Liver (tissue), 8 donors: ENCODE measurements at regions not wholly inside any gene's neighbourhood (a gene's known extent, or its start where the extent isn't known, plus 50 kb on each side); places are given as distances from the start of the nearest gene placed in this dataset.

Experiments
- DNase-seq: peaks from one replicate; pipeline ENCODE4 v3.0.0-alpha.2; 2017; ENCODE audit warnings: low spot score
- H3K27ac ChIP-seq, 2 donors: one replicate each; pipeline ENCODE4 v1.7.0; 2013; ENCODE audit warnings: inconsistent platforms in 2 of 2, low read length in 2 of 2, control low read depth in 1 of 2, low read depth in 1 of 2, mild to moderate bottlenecking in 1 of 2
- H3K27me3 ChIP-seq, 4 donors: one replicate each; pipeline versions ENCODE4 v1.6.1 to v1.7.0; 2013; ENCODE audit warnings: low read length in 3 of 4, inconsistent platforms in 1 of 4, mild to moderate bottlenecking in 1 of 4, moderate library complexity in 1 of 4; ENCODE audit not compliant: control insufficient read depth in 4 of 4, insufficient read depth in 4 of 4
- H3K36me3 ChIP-seq, 4 donors: one replicate each; pipeline versions ENCODE4 v1.6.1 to v1.7.0; 2013; ENCODE audit warnings: low read length in 3 of 4, mild to moderate bottlenecking in 3 of 4, low read depth in 1 of 4, moderate library complexity in 1 of 4; ENCODE audit not compliant: control insufficient read depth in 4 of 4, insufficient read depth in 3 of 4
- H3K4me1 ChIP-seq, 4 donors: one replicate each; pipeline versions ENCODE4 v1.6.1 to v1.7.0; 2013; ENCODE audit warnings: low read length in 3 of 4, mild to moderate bottlenecking in 3 of 4, moderate library complexity in 1 of 4; ENCODE audit not compliant: control insufficient read depth in 4 of 4, insufficient read depth in 4 of 4
- H3K4me3 ChIP-seq, 3 donors: one replicate each; pipeline versions ENCODE4 v1.6.1 to v1.7.0; 2013; ENCODE audit warnings: low read length in 3 of 3, control low read depth in 1 of 3, low read depth in 1 of 3, mild to moderate bottlenecking in 1 of 3
- H3K9ac ChIP-seq, 2 donors: one replicate each; pipeline ENCODE4 v1.7.0; 2013; ENCODE audit warnings: low read length in 2 of 2, mild to moderate bottlenecking in 2 of 2, moderate library complexity in 2 of 2, control low read depth in 1 of 2, low read depth in 1 of 2
- H3K9me3 ChIP-seq, 4 donors: one replicate each; pipeline versions ENCODE4 v1.6.1 to v1.7.0; 2013; ENCODE audit warnings: low read length in 3 of 4; ENCODE audit not compliant: control insufficient read depth in 4 of 4
- EGR1 ChIP-seq, 2 donors: IDR thresholded peaks; 2 replicates each; pipeline ENCODE4 v1.6.1; 2016 to 2018; ENCODE audit warnings: antibody characterized with exemption in 2 of 2, low read depth in 2 of 2
- FOXA2 ChIP-seq: IDR thresholded peaks from 2 replicates; pipeline ENCODE4 v1.6.1; 2016; ENCODE audit warnings: antibody characterized with exemption
- GABPA ChIP-seq, 2 donors: IDR thresholded peaks in 1 of 2; conservative IDR thresholded peaks in 1 of 2; 2 replicates each; pipeline ENCODE4 v1.6.1; 2016; ENCODE audit warnings: antibody characterized with exemption in 2 of 2, mild to moderate bottlenecking in 1 of 2, moderate library complexity in 1 of 2
- HNF4A ChIP-seq, 2 donors: conservative IDR thresholded peaks; 2 replicates each; pipeline ENCODE4 v1.6.1; 2016; ENCODE audit warnings: antibody characterized with exemption in 2 of 2, mild to moderate bottlenecking in 2 of 2
- HNF4G ChIP-seq: IDR thresholded peaks from 2 replicates; pipeline ENCODE4 v1.6.1; 2016; ENCODE audit warnings: antibody characterized with exemption
- JUND ChIP-seq, 2 donors: IDR thresholded peaks; 2 replicates each; pipeline ENCODE4 v1.6.1; 2016; ENCODE audit warnings: antibody characterized with exemption in 2 of 2
- MAX ChIP-seq: IDR thresholded peaks from 2 replicates; pipeline ENCODE4 v1.6.1; 2016; ENCODE audit warnings: antibody characterized with exemption
- NR2F2 ChIP-seq: IDR thresholded peaks from 2 replicates; pipeline ENCODE4 v1.6.1; 2016; ENCODE audit warnings: antibody characterized with exemption
- RAD21 ChIP-seq, 2 donors: IDR thresholded peaks; 2 replicates each; pipeline ENCODE4 v1.6.1; 2016; ENCODE audit warnings: antibody characterized with exemption in 2 of 2, mild to moderate bottlenecking in 2 of 2
- RXRA ChIP-seq, 2 donors: IDR thresholded peaks; 2 replicates each; pipeline ENCODE4 v1.6.1; 2017 to 2018; ENCODE audit warnings: antibody characterized with exemption in 2 of 2, mild to moderate bottlenecking in 1 of 2
- SP1 ChIP-seq: IDR thresholded peaks from 2 replicates; pipeline ENCODE4 v1.6.1; 2018; ENCODE audit warnings: antibody characterized with exemption, mild to moderate bottlenecking
- TAF1 ChIP-seq: conservative IDR thresholded peaks from 2 replicates; pipeline ENCODE4 v1.6.1; 2016; ENCODE audit warnings: antibody characterized with exemption, mild to moderate bottlenecking
- WGBS: extraction: QIAGEN DNeasy Blood & Tissue Kit; methylation state at CpG from one replicate; pipeline ENCODE4 v1.1.7; 2013; 5-methylcytosine and 5-hydroxymethylcytosine counted together
- TF ChIP-seq, protein P1 (sequence below): IDR thresholded peaks from 2 replicates; pipeline ENCODE4 v1.6.1; 2016; ENCODE audit warnings: antibody characterized with exemption, mild to moderate bottlenecking
- TF ChIP-seq, protein P2 (sequence below): IDR thresholded peaks from 2 replicates; pipeline ENCODE4 v1.6.1; 2016; ENCODE audit warnings: antibody characterized with exemption
- TF ChIP-seq, protein P3 (sequence below): fragments of 150-350 bp; IDR thresholded peaks from 2 replicates; pipeline ENCODE4 v1.5.1; 2017; ENCODE audit warnings: improper control_type of control experiment, low read depth, low read length; ENCODE audit not compliant: missing input control
- TF ChIP-seq, protein P4 (sequence below): IDR thresholded peaks from 2 replicates; pipeline ENCODE4 v1.6.1; 2016; ENCODE audit warnings: antibody characterized with exemption
- donor health status: healthy.
- donor health status: healthy.
- donor health status: healthy.
- donor health status: healthy.
- donor health status: healthy.

DNA sequence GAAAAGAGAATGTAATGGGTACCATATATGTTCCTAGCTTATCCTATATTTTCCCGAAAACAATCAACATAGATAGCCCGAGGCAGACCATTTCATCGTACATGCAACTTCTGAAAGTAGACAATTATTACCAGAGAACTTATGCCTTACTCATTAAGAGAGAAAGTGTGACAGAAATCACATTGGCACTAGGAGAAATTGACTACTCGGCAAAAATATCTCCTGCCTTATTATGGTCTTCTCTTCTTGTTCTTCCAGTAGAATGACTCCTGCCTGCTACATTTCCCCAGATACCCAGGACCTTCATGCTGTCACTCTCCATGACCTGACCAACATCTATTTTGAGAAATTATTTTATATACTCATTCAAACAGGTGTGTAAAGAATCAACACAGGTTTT is 1015.7 kb downstream of the TUSC7 start:
- Histone ChIP-seq H3K4me3 (no peak overlapping the region), H3K27me3 (peaks cover 0 to 2% (median 0%) of the 10 kb centered on the region in 4 donors), H3K27ac (no peak overlapping the region), H3K9ac (no peak overlapping the region), H3K9me3 (no peaks in the 10 kb centered on the region), H3K36me3 (no peaks in the 10 kb centered on the region), H3K4me1 (no peaks in the 10 kb centered on the region)
- DNase-seq = no peak
- 80% methylated on average over 4 of the region's 4 CpGs for WGBS
- TF ChIP-seq, protein P1, sequence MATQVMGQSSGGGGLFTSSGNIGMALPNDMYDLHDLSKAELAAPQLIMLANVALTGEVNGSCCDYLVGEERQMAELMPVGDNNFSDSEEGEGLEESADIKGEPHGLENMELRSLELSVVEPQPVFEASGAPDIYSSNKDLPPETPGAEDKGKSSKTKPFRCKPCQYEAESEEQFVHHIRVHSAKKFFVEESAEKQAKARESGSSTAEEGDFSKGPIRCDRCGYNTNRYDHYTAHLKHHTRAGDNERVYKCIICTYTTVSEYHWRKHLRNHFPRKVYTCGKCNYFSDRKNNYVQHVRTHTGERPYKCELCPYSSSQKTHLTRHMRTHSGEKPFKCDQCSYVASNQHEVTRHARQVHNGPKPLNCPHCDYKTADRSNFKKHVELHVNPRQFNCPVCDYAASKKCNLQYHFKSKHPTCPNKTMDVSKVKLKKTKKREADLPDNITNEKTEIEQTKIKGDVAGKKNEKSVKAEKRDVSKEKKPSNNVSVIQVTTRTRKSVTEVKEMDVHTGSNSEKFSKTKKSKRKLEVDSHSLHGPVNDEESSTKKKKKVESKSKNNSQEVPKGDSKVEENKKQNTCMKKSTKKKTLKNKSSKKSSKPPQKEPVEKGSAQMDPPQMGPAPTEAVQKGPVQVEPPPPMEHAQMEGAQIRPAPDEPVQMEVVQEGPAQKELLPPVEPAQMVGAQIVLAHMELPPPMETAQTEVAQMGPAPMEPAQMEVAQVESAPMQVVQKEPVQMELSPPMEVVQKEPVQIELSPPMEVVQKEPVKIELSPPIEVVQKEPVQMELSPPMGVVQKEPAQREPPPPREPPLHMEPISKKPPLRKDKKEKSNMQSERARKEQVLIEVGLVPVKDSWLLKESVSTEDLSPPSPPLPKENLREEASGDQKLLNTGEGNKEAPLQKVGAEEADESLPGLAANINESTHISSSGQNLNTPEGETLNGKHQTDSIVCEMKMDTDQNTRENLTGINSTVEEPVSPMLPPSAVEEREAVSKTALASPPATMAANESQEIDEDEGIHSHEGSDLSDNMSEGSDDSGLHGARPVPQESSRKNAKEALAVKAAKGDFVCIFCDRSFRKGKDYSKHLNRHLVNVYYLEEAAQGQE = no peak
- TF ChIP-seq FOXA2 (no peak), NR2F2 (no peak), SP1 (no peak), HNF4A (conservative IDR thresholded peaks at IDR 0.05) (no peak), HNF4G (no peak), GABPA (IDR thresholded peaks at IDR 0.05 in 1 of 2, conservative IDR thresholded peaks at IDR 0.05 in 1 of 2) (no peak), RAD21 (IDR thresholded peaks at IDR 0.05) (no peak), EGR1 (IDR thresholded peaks at IDR 0.05; ENCODE audit: low read depth in 2 of 2) (no peak), MAX (no peak)
- TF ChIP-seq, protein P2, sequence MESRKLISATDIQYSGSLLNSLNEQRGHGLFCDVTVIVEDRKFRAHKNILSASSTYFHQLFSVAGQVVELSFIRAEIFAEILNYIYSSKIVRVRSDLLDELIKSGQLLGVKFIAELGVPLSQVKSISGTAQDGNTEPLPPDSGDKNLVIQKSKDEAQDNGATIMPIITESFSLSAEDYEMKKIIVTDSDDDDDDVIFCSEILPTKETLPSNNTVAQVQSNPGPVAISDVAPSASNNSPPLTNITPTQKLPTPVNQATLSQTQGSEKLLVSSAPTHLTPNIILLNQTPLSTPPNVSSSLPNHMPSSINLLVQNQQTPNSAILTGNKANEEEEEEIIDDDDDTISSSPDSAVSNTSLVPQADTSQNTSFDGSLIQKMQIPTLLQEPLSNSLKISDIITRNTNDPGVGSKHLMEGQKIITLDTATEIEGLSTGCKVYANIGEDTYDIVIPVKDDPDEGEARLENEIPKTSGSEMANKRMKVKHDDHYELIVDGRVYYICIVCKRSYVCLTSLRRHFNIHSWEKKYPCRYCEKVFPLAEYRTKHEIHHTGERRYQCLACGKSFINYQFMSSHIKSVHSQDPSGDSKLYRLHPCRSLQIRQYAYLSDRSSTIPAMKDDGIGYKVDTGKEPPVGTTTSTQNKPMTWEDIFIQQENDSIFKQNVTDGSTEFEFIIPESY = no peak
- TF ChIP-seq, protein P3, sequence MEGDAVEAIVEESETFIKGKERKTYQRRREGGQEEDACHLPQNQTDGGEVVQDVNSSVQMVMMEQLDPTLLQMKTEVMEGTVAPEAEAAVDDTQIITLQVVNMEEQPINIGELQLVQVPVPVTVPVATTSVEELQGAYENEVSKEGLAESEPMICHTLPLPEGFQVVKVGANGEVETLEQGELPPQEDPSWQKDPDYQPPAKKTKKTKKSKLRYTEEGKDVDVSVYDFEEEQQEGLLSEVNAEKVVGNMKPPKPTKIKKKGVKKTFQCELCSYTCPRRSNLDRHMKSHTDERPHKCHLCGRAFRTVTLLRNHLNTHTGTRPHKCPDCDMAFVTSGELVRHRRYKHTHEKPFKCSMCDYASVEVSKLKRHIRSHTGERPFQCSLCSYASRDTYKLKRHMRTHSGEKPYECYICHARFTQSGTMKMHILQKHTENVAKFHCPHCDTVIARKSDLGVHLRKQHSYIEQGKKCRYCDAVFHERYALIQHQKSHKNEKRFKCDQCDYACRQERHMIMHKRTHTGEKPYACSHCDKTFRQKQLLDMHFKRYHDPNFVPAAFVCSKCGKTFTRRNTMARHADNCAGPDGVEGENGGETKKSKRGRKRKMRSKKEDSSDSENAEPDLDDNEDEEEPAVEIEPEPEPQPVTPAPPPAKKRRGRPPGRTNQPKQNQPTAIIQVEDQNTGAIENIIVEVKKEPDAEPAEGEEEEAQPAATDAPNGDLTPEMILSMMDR = no peak

DNA sequence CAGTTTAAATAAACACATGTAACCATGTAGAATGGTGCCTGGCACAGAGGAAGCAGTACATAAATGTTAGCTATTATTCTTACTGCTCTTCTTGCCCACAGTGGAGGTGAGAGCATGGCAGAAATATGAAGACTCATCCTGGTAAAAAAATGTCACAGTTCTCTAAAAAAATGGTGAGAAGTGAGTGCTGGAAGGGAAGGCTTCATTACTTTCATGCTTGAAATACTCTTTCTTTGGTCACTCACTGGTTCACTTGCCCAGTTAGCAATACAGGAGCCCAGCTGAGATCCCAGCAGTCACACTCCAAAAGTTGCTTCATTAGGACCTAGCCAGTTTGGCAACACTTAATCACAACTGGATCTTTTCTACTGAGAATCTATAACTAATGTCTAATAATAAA is 1017.2 kb downstream of the TUSC7 start:
- peaks cover 0 to 2% (median 0%) of the 10 kb centered on the region in 4 donors for H3K27me3 ChIP-seq
- H3K4me1 ChIP-seq = no peaks in the 10 kb centered on the region
- H3K4me3 ChIP-seq = no peak overlapping the region
- H3K9ac ChIP-seq = no peak overlapping the region
- H3K9me3 ChIP-seq = no peaks in the 10 kb centered on the region
- H3K36me3 ChIP-seq = no peaks in the 10 kb centered on the region
- no peak overlapping the region for H3K27ac ChIP-seq
- TF ChIP-seq EGR1 (IDR thresholded peaks at IDR 0.05; ENCODE audit: low read depth in 2 of 2) (no peak), RAD21 (IDR thresholded peaks at IDR 0.05) (no peak), HNF4G (no peak), RXRA (IDR thresholded peaks at IDR 0.05) (no peak), TAF1 (no peak), FOXA2 (no peak), JUND (IDR thresholded peaks at IDR 0.05) (no peak)
- TF ChIP-seq, protein P4, sequence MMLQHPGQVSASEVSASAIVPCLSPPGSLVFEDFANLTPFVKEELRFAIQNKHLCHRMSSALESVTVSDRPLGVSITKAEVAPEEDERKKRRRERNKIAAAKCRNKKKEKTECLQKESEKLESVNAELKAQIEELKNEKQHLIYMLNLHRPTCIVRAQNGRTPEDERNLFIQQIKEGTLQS = no peak
- TF ChIP-seq, protein P3 = no peak
- TF ChIP-seq, protein P1 = no peak
- TF ChIP-seq, protein P2 = no peak
- no peak for DNase-seq
